Peyer's patch (tissue), 4 donors: ENCODE measurements at regions not wholly inside any gene's neighbourhood (a gene's known extent, or its start where the extent isn't known, plus 50 kb on each side); places are given as distances from the start of the nearest gene placed in this dataset.

Experiments
- POLR2A ChIP-seq, 2 donors: fragments of 450-650 bp; IDR thresholded peaks; one replicate each; pipeline ENCODE4 v1.5.1; 2017; ENCODE audit warnings: antibody characterized with exemption in 2 of 2, mild to moderate bottlenecking in 2 of 2, moderate library complexity in 2 of 2
- TF ChIP-seq, protein P1 (sequence below), 6 experiments: fragments of 450-650 bp in 4 of 6; fragments of 200-600 bp in 2 of 6; sonication (generic) in 1 of 6; IDR thresholded peaks; one replicate each; pipeline ENCODE4 v1.5.1; 2017 to 2019; ENCODE audit warnings: antibody characterized with exemption in 6 of 6, mild to moderate bottlenecking in 3 of 6, moderate library complexity in 1 of 6

DNA sequence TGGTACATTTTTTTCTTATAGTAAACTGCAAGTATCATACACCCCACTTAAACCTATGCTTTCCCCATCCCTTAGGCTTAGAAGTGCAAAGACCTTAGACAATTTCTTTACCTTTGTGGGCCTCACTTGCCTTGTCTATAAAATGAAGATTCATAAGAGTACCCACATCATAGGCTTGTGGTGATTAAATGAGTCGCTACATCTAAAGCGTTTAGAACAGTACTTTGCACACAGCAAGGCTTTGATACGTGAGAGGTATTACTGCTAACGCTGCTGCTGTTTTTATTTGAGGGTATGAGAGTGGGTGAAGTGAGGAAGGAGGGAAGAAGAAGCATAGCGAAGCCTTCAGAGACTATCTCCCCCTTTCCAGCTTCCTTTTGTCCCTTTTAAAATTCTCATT is 87.8 kb upstream of the RPS6KA3 start:
- TF ChIP-seq, protein P1, sequence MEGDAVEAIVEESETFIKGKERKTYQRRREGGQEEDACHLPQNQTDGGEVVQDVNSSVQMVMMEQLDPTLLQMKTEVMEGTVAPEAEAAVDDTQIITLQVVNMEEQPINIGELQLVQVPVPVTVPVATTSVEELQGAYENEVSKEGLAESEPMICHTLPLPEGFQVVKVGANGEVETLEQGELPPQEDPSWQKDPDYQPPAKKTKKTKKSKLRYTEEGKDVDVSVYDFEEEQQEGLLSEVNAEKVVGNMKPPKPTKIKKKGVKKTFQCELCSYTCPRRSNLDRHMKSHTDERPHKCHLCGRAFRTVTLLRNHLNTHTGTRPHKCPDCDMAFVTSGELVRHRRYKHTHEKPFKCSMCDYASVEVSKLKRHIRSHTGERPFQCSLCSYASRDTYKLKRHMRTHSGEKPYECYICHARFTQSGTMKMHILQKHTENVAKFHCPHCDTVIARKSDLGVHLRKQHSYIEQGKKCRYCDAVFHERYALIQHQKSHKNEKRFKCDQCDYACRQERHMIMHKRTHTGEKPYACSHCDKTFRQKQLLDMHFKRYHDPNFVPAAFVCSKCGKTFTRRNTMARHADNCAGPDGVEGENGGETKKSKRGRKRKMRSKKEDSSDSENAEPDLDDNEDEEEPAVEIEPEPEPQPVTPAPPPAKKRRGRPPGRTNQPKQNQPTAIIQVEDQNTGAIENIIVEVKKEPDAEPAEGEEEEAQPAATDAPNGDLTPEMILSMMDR (IDR thresholded peaks at IDR 0.05), result no peak
- no peak for TF ChIP-seq POLR2A (IDR thresholded peaks at IDR 0.05)
